A673 (cell line): ENCODE measurements at regions not wholly inside any gene's neighbourhood (a gene's known extent, or its start where the extent isn't known, plus 50 kb on each side); places are given as distances from the start of the nearest gene placed in this dataset.

Experiments used
- BruUV-seq: library from RNA; stranded (reverse); fragments of 400-500 nt; replicated peaks from 2 replicates; lab custom pipeline; 2021; lab: Mats Ljungman, UMichigan
- CTCF ChIA-PET: fragments of 300-600 bp; sonication (Branson Sonifier 250); formaldehyde crosslinking; loops from one replicate; lab custom pipeline; 2022; ENCODE audit warnings: antibody characterized with exemption; lab: Charles Lee
- POLR2A ChIA-PET: fragments of 300-600 bp; sonication (Branson Sonifier 250); formaldehyde crosslinking; loops from one replicate; lab custom pipeline; 2022; ENCODE audit warnings: antibody characterized with exemption; ENCODE audit not compliant: low non-redundant PET; lab: Charles Lee
- DNase-seq: peaks from one replicate; pipeline ENCODE4 v3.0.0-alpha.2; 2015; ENCODE audit warnings: low spot score
- H3K27ac ChIP-seq: fragments of 200-600 bp; sonication (generic); 2 replicates; pipeline ENCODE4 v1.5.1; 2016; ENCODE audit warnings: mixed run types, low read depth, mild to moderate bottlenecking, mixed read lengths, antibody characterized with exemption, low read length; ENCODE audit not compliant: poor library complexity, severe bottlenecking
- H3K27me3 ChIP-seq: fragments of 200-600 bp; sonication (generic); replicated peaks from 2 replicates; pipeline ENCODE4 v1.6.1; 2017; ENCODE audit warnings: mixed run types, low read depth, mild to moderate bottlenecking, mixed read lengths, antibody characterized with exemption, low read length; ENCODE audit not compliant: insufficient read depth, poor library complexity
- H3K36me3 ChIP-seq: fragments of 200-600 bp; sonication (generic); 2 replicates; pipeline ENCODE4 v1.6.1; 2016; ENCODE audit warnings: mixed run types, mild to moderate bottlenecking, mixed read lengths, antibody characterized with exemption, low read length; ENCODE audit not compliant: insufficient read depth, poor library complexity, severe bottlenecking
- H3K4me1 ChIP-seq: fragments of 200-600 bp; sonication (generic); 2 replicates; pipeline ENCODE4 v1.6.1; 2017; ENCODE audit warnings: mixed run types, mild to moderate bottlenecking, mixed read lengths, antibody characterized with exemption, low read length; ENCODE audit not compliant: insufficient read depth, poor library complexity, severe bottlenecking
- H3K4me3 ChIP-seq: fragments of 200-600 bp; sonication (generic); 2 replicates; pipeline ENCODE4 v1.5.1; 2016; ENCODE audit warnings: low read depth, mixed run types, mild to moderate bottlenecking, mixed read lengths, low read length; ENCODE audit not compliant: poor library complexity, severe bottlenecking
- H3K9me3 ChIP-seq: fragments of 200-600 bp; sonication (generic); 2 replicates; pipeline ENCODE4 v1.6.1; 2016; ENCODE audit warnings: mixed run types, low read depth, mild to moderate bottlenecking, mixed read lengths, antibody characterized with exemption, low read length; ENCODE audit not compliant: poor library complexity, severe bottlenecking
- EZH2 ChIP-seq: fragments of 200-600 bp; sonication (generic); IDR thresholded peaks from 2 replicates; pipeline ENCODE4 v1.6.1; 2017; ENCODE audit warnings: borderline replicate concordance, low read depth, mild to moderate bottlenecking, mixed read lengths, antibody characterized with exemption, low read length; ENCODE audit not compliant: poor library complexity, severe bottlenecking
- intact Hi-C: fragments of 100-400 bp; cut with micrococcal nuclease; formaldehyde crosslinking; loops from one replicate; pipeline ENCODE4 v1.10.0; 2022; ENCODE audit not compliant: unreplicated experiment
- TF ChIP-seq, protein P1 (sequence below): fragments of 300-800, 200-600 bp; sonication (generic); conservative IDR thresholded peaks from 2 replicates; pipeline ENCODE4 v1.5.1; 2017; ENCODE audit warnings: low read depth, mild to moderate bottlenecking, antibody characterized with exemption, low read length, moderate library complexity, mixed read lengths

DNA sequence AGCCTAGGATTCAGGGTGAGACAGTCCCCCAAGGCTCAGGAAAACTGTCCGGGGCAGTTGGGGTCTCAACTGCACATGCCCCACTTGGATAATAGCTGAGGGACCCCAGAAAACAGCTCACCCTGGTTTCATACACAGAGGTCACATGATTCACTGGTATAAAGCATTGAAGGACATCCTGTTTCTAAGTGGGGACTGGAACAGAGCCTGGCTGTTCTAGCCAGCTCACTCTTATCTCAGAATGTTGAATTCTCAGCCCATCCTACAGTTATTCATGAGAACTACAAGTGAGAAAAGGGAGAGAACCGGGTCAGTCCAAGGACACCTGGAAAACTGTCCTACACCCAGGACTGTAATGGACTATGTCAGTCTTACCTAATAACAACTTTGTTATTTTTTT, 170.9 kb downstream of the FGF1 start:
- intact Hi-C loops: no loop called here
- ChIA-PET POLR2A (no interaction called here), CTCF (no interaction called here)
- no peak overlapping the region for H3K27ac ChIP-seq
- H3K4me1 ChIP-seq: peaks cover 11% of the 10 kb centered on the region
- no peaks in the 10 kb centered on the region for H3K9me3 ChIP-seq
- no TSS peak for BruUV-seq
- DNase-seq: no peak
- no peaks in the 10 kb centered on the region for H3K36me3 ChIP-seq
- no peaks in the 10 kb centered on the region for H3K27me3 ChIP-seq
- TF ChIP-seq, protein P1, sequence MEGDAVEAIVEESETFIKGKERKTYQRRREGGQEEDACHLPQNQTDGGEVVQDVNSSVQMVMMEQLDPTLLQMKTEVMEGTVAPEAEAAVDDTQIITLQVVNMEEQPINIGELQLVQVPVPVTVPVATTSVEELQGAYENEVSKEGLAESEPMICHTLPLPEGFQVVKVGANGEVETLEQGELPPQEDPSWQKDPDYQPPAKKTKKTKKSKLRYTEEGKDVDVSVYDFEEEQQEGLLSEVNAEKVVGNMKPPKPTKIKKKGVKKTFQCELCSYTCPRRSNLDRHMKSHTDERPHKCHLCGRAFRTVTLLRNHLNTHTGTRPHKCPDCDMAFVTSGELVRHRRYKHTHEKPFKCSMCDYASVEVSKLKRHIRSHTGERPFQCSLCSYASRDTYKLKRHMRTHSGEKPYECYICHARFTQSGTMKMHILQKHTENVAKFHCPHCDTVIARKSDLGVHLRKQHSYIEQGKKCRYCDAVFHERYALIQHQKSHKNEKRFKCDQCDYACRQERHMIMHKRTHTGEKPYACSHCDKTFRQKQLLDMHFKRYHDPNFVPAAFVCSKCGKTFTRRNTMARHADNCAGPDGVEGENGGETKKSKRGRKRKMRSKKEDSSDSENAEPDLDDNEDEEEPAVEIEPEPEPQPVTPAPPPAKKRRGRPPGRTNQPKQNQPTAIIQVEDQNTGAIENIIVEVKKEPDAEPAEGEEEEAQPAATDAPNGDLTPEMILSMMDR: no peak
- H3K4me3 ChIP-seq: no peak overlapping the region

DNA sequence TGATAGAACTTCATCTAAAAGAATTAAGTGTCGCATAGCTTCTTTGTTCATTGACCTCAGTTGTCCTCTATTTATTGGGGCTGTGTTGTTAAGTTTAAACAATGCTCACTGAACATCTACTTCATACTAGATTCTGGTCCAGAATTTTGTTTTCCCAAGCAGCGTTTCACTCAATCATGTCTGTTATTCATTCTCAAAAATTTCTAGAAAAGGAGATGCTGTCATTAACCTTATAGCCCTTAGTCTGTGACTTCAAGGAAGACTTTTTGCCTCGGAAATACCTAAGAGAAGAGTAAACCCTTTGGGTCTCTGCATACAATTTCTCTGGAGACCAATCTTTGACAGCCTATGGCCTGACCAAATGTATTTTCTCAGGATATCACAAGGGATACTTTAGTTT, 171.7 kb downstream of the FGF1 start:
- intact Hi-C loops: no loop called here
- H3K36me3 ChIP-seq: no peaks in the 10 kb centered on the region
- POLR2A ChIA-PET: no interaction called here
- H3K9me3 ChIP-seq: no peaks in the 10 kb centered on the region
- no peak overlapping the region for H3K4me3 ChIP-seq
- DNase-seq: no peak
- no peaks in the 10 kb centered on the region for H3K27me3 ChIP-seq
- no peak for TF ChIP-seq EZH2
- TF ChIP-seq, protein P1: no peak
- no TSS peak for BruUV-seq
- H3K4me1 ChIP-seq: peaks cover 13% of the 10 kb centered on the region
- no peak overlapping the region for H3K27ac ChIP-seq
- CTCF ChIA-PET: interaction anchor here (0.6 kb wide), 1 partner anchor 274 kb away, joined by 4 read pairs; no protein-coding TSS in a partner anchor

DNA sequence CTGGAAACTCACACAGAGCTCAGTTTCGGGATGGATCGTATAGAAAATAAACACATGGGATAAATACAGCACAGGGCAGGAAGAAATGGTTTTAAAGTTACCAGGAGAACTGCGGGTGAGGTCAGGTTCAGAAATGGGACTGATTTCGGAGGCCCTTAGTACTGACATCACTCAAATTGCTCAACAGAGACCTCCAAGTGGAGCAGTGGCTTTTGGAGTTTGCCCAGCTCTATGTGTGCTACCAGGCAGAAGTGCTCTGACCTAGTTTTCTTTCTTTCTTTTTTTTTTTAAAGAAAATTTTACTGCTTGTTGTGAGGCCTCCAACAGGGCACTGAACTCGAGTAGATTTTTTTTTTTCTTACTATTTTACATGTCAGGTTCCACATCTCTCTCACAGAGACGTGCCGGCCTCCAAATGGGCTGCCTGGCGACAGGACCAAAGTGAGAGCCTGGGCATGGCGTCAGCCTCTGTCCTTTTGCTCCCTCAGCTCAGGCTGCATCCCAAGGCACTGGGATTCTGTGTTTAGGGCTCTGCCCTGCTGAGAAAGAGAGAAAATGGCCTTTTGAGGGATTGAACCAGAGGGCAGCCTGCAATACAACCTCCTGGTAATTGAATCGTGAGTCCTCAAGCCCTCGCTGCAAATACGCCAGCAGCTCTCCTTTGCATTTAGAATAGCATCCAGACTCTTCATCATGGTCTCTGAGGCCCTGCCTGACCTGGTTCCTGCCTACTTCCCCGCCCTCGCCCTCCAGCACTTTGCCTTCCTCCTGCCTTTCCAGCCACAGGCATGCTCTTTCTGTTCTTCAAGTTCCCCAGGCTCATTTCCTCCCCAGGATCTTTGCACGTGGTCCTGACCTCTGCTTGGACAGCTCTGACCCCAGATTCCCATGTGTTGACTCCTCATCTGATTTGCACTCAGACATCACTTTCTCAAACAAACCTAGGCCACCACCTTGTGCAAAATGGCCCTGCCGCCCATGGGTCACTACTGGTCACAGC, 173.5 kb downstream of the FGF1 start:
- Histone ChIP-seq H3K9me3 (no peaks in the 10 kb centered on the region), H3K27ac (no peak overlapping the region), H3K4me1 (peaks cover 21% of the 10 kb centered on the region), H3K4me3 (no peak overlapping the region), H3K36me3 (no peaks in the 10 kb centered on the region), H3K27me3 (no peaks in the 10 kb centered on the region)
- no TSS peak for BruUV-seq
- CTCF ChIA-PET: no interaction called here
- intact Hi-C loops: no loop called here
- POLR2A ChIA-PET: no interaction called here
- TF ChIP-seq EZH2: no peak
- TF ChIP-seq, protein P1: no peak
- no peak for DNase-seq
